HEK293T (cell line): ENCODE measurements at regions not wholly inside any gene's neighbourhood (a gene's known extent, or its start where the extent isn't known, plus 50 kb on each side); places are given as distances from the start of the nearest gene placed in this dataset.

Experiments
- CTCF ChIA-PET: fragments of 350-600 bp; formaldehyde crosslinking; extraction: SDS; loops from one replicate; lab custom pipeline; 2021; ENCODE audit warnings: antibody characterized with exemption, inconsistent platforms; lab: Yijun Ruan, JAX
- POLR2A ChIA-PET: fragments of 350-600 bp; formaldehyde crosslinking; extraction: SDS; loops from one replicate; lab custom pipeline; 2020; ENCODE audit warnings: antibody characterized with exemption, inconsistent platforms; lab: Yijun Ruan, JAX
- DNase-seq: peaks from one replicate; pipeline ENCODE4 v3.0.0; 2012; ENCODE audit warnings: mixed read lengths; ENCODE audit errors: extremely low spot score
- ARNT ChIP-seq: fragments of 450-650 bp; IDR thresholded peaks from 2 replicates; pipeline ENCODE4 v1.6.1; 2017; ENCODE audit warnings: mild to moderate bottlenecking
- BHLHE40 ChIP-seq: fragments of 450-650 bp; IDR thresholded peaks from 2 replicates; pipeline ENCODE4 v1.6.1; 2016; ENCODE audit warnings: mild to moderate bottlenecking, moderate library complexity, borderline replicate concordance
- CTBP1 ChIP-seq: fragments of 450-650 bp; IDR thresholded peaks from 2 replicates; pipeline ENCODE4 v1.6.1; 2016; ENCODE audit warnings: borderline replicate concordance
- ELF4 ChIP-seq: fragments of 450-650 bp; IDR thresholded peaks from 2 replicates; pipeline ENCODE4 v1.6.1; 2017; ENCODE audit warnings: antibody characterized with exemption
- FOXA1 ChIP-seq: fragments of 450-650 bp; IDR thresholded peaks from 2 replicates; pipeline ENCODE4 v1.6.1; 2016; ENCODE audit warnings: mild to moderate bottlenecking
- FOXK2 ChIP-seq: fragments of 450-650 bp; IDR thresholded peaks from 2 replicates; pipeline ENCODE4 v1.6.1; 2016; ENCODE audit warnings: mild to moderate bottlenecking
- FOXM1 ChIP-seq: fragments of 450-650 bp; IDR thresholded peaks from 2 replicates; pipeline ENCODE4 v1.6.1; 2017; ENCODE audit warnings: mild to moderate bottlenecking, borderline replicate concordance
- HDGF ChIP-seq: fragments of 450-650 bp; IDR thresholded peaks from 2 replicates; pipeline ENCODE4 v1.6.1; 2017; ENCODE audit warnings: antibody characterized with exemption, borderline replicate concordance
- L3MBTL2 ChIP-seq: fragments of 450-650 bp; conservative IDR thresholded peaks from 2 replicates; pipeline ENCODE4 v1.6.1; 2016; ENCODE audit warnings: mild to moderate bottlenecking
- LEF1 ChIP-seq: fragments of 450-650 bp; IDR thresholded peaks from 2 replicates; pipeline ENCODE4 v1.6.1; 2017; ENCODE audit warnings: mild to moderate bottlenecking, borderline replicate concordance
- NFRKB ChIP-seq: fragments of 450-650 bp; IDR thresholded peaks from 2 replicates; pipeline ENCODE4 v1.6.1; 2016; ENCODE audit warnings: mild to moderate bottlenecking, moderate library complexity
- PKNOX1 ChIP-seq: fragments of 450-650 bp; IDR thresholded peaks from 2 replicates; pipeline ENCODE4 v1.6.1; 2016
- SP1 ChIP-seq: fragments of 450-650 bp; IDR thresholded peaks from 2 replicates; pipeline ENCODE4 v1.6.1; 2017
- SUZ12 ChIP-seq: fragments of 450-650 bp; IDR thresholded peaks from 2 replicates; pipeline ENCODE4 v1.6.1; 2016; ENCODE audit warnings: mild to moderate bottlenecking
- TARDBP ChIP-seq: fragments of 450-650 bp; IDR thresholded peaks from 2 replicates; pipeline ENCODE4 v1.6.1; 2016
- ZNF384 ChIP-seq: fragments of 450-650 bp; IDR thresholded peaks from 2 replicates; pipeline ENCODE4 v1.6.1; 2016

- ChIA-PET CTCF (no interaction called here), POLR2A (no interaction called here)
- peak; percentile 40 for DNase-seq
- no peak for TF ChIP-seq FOXM1
- no peak for TF ChIP-seq SUZ12
- no peak for TF ChIP-seq SP1
Measured at GRCh38 chr20:50366270-50367103, 143.7 kb upstream of the PTPN1 start.

GRCh38 chr20:50367104-50367674, 143.0 kb upstream of the PTPN1 start:
- ChIA-PET POLR2A (interaction anchor here (1.4 kb wide), 1 partner anchor 10 kb away, joined by 3 read pairs; no protein-coding TSS in a partner anchor), CTCF (no interaction called here)
- TF ChIP-seq CTBP1 (no peak), L3MBTL2 (no peak), ARNT (no peak), ZNF384 (no peak), HDGF (no peak), FOXK2 (no peak), ELF4 (no peak), BHLHE40 (no peak), NFRKB (no peak), SUZ12 (no peak), TARDBP (no peak), SP1 (no peak)
- DNase-seq: no peak

- ChIA-PET POLR2A (interaction anchor here (1.4 kb wide), 2 partner anchors 10 to 177 kb away, joined by 3 to 4 read pairs; partner anchors contain the start of gene CEBPB), CTCF (no interaction called here)
- TF ChIP-seq PKNOX1: no peak
- no peak for TF ChIP-seq ELF4
- TF ChIP-seq ZNF384: no peak
- TF ChIP-seq HDGF: no peak
- TF ChIP-seq BHLHE40: no peak
- TF ChIP-seq NFRKB: no peak
- TF ChIP-seq SP1: no peak
- TF ChIP-seq SUZ12: no peak
- no peak for TF ChIP-seq TARDBP
- TF ChIP-seq FOXM1: no peak
- no peak for DNase-seq
Measured at GRCh38 chr20:50367739-50368375, 142.3 kb upstream of the PTPN1 start.

- ChIA-PET CTCF (no interaction called here), POLR2A (interaction anchor here (1.2 to 1.4 kb wide), 3 partner anchors 9 to 178 kb away, joined by 3 to 4 read pairs (median 3); partner anchors contain the start of gene CEBPB)
- TF ChIP-seq FOXA1 (no peak), CTBP1 (no peak), ELF4 (no peak), L3MBTL2 (no peak), PKNOX1 (no peak), SP1 (no peak), BHLHE40 (no peak), SUZ12 (no peak), NFRKB (no peak), TARDBP (no peak), LEF1 (no peak), ARNT (no peak), FOXK2 (no peak), ZNF384 (no peak), FOXM1 (no peak), HDGF (no peak)
- no peak for DNase-seq
Measured at GRCh38 chr20:50368386-50368785, 141.8 kb upstream of the PTPN1 start.

GRCh38 chr20:50368813-50369224, 141.4 kb upstream of the PTPN1 start:
- TF ChIP-seq HDGF (no peak), L3MBTL2 (no peak), PKNOX1 (no peak), FOXA1 (no peak), SUZ12 (no peak)
- CTCF ChIA-PET: interaction anchor here (0.6 kb wide), 1 partner anchor 138 kb away, joined by 3 read pairs; no protein-coding TSS in a partner anchor
- no peak for DNase-seq
- POLR2A ChIA-PET: interaction anchor here (1.2 to 1.4 kb wide), 2 partner anchors 14 to 178 kb away, joined by 3 to 4 read pairs; partner anchors contain the start of gene CEBPB
